GM12864 (cell line): ENCODE measurements at regions not wholly inside any gene's neighbourhood (a gene's known extent, or its start where the extent isn't known, plus 50 kb on each side); places are given as distances from the start of the nearest gene placed in this dataset.

Experiments used
- DNase-seq: peaks from one replicate; pipeline ENCODE4 v3.0.0-alpha.2; 2011; ENCODE audit warnings: low read depth
- H3K4me3 ChIP-seq: 2 replicates; pipeline ENCODE4 v1.5.1; 2011; ENCODE audit warnings: mild to moderate bottlenecking, low read depth, low read length, control low read depth
- TF ChIP-seq, protein P1 (sequence below): IDR thresholded peaks from 2 replicates; pipeline ENCODE4 v1.5.1; 2011; ENCODE audit warnings: low read depth, mild to moderate bottlenecking, moderate library complexity, low read length, control low read depth, inconsistent platforms; ENCODE audit errors: missing control alignments

DNA sequence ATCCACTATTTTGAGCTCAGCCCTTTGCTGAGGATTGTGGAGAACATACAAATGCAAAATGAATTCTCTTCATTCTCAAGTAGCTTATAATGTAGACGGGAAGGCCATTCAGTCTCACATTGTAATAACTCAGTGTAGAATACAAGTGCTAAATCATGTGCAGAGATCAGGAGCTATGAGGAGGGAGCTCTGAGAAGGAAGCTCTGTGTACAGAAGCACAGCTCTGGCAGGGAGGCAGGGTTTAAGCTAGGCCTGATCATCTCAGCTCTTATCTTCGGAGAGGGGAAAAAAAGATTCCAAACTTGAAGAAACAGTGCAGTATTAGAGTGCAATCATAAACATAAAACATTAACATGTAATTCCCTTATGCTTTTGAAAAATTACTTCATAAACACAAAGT lies 291.1 kb upstream of the SKOR2 start:
- DNase-seq, result no peak
- TF ChIP-seq, protein P1, sequence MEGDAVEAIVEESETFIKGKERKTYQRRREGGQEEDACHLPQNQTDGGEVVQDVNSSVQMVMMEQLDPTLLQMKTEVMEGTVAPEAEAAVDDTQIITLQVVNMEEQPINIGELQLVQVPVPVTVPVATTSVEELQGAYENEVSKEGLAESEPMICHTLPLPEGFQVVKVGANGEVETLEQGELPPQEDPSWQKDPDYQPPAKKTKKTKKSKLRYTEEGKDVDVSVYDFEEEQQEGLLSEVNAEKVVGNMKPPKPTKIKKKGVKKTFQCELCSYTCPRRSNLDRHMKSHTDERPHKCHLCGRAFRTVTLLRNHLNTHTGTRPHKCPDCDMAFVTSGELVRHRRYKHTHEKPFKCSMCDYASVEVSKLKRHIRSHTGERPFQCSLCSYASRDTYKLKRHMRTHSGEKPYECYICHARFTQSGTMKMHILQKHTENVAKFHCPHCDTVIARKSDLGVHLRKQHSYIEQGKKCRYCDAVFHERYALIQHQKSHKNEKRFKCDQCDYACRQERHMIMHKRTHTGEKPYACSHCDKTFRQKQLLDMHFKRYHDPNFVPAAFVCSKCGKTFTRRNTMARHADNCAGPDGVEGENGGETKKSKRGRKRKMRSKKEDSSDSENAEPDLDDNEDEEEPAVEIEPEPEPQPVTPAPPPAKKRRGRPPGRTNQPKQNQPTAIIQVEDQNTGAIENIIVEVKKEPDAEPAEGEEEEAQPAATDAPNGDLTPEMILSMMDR, result no peak
- H3K4me3 ChIP-seq, result no peak overlapping the region

DNA sequence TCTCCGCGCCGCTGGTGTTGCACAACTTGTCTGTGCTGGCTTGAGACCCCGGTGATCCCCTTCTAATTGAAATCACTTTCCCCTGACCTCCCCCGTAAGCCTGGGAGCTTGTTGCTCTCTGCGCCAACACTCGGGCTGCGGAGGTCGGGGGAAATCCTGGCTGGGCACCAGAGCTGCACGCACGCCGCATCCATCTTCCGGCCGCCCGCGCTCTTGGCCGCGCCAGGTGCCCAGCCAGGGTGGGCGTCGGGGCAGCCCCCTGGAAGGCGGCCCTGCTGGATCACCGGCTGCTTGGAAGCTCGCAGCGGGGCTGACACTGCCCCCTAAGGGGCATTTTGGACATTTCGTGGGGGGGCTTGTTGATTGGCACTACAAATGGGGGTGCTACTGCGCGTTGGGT lies 280.3 kb upstream of the SKOR2 start:
- DNase-seq, result no peak
- H3K4me3 ChIP-seq, result no peak overlapping the region
- TF ChIP-seq, protein P1, result peak; percentile 19

DNA sequence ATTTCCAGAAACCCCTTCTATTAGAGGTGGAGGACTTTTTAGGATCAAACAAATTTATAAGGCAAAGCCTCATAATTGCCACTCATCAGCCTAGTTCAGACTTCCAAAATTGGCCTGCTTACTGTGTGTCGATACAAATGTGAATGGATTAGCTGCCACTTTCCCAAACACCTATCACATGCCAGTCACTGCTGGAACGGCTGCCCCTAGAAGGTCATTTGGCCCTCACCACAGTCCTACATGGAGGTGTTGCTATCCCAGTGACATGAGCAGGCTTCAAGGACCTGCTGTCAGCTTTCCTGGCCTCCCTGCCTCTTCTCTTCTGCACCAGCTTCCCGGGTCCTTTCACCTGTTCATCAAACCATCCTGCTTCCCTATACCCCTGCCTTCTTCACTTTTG lies 279.2 kb upstream of the SKOR2 start:
- no peak for DNase-seq

DNA sequence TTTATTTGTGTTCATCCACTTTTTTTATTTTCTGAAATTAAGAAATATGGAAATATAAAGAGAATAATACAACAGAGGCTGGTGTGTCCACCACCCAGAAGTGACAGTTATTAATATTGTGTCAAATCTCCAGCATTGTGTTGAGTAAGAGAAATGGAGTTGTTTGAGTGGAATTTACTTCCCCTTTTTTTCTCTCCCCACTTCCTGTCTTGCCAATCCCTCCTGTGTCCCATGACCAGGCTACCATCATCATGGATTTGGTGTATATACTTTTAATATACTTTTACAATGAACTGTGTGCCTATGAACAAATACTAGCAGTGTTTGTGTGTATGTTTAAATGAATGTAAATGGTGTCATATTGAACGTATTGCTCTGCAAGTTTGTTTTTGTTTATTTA lies 276.9 kb upstream of the SKOR2 start:
- DNase-seq, result no peak
- TF ChIP-seq, protein P1, result no peak
- H3K4me3 ChIP-seq, result no peak overlapping the region

More for the DNA sequence above, 279.2 kb upstream of the SKOR2 start:
- TF ChIP-seq, protein P1, result no peak
- no peak overlapping the region for H3K4me3 ChIP-seq

DNA sequence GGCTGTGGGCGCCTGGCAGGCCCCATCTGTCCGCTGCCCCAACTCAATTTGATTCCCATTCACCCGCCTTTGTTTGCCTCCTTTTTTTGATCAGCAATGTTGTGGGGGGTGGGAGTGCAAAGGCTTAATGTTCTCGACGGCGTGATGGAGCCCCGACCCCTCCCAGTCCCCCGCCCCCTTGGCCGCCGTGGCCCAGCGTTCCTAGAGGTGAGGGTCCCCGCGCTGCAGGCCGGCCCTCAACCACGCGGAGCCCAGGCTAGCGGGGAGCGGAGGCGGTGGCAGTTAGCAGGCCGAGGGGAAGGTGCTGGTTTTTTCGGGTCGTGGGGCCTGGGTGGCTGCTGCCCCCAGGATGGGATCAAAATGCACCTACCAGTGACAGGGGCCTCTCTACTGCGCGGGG lies 274.7 kb upstream of the SKOR2 start:
- H3K4me3 ChIP-seq, result no peak overlapping the region
- TF ChIP-seq, protein P1, result no peak
- DNase-seq, result no peak

DNA sequence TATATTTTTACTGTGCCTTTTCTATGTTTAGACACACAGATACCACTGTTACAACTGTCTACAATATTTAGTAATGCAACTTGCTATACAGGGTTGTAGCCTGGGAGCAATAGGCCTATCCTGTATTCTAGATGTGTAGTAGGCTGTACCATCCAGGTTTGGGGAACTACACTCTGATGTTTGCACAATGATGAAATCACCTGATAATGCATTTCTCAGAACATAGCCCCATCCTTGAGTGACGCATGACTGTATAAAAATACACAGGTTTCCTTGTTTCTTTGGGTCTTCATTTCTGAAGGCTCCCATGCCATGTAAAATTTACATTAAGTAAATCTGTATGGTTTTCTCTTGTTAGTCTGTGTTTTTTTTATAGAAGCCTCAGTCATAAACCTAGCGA lies 270.9 kb upstream of the SKOR2 start:
- no peak overlapping the region for H3K4me3 ChIP-seq
- no peak for DNase-seq
- TF ChIP-seq, protein P1, result no peak

DNA sequence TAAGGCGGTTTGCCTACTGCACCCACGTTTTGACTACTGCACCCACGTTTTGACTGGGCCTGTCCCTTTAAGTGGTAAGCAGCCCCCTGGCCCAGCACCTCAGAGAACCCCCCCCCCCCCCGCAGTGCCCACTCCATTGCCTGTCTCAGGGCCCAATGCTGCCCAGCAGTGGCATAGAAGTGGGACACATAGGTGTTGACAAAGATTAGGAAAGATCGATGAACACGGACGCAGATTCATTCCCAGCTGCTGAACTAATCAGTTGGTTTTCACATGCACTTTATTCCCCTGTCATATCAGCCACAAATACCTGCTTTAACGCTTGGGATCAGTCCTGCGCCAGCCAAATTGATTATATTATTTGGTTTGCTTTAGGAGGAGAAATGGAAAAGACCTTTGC lies 268.8 kb upstream of the SKOR2 start:
- DNase-seq, result no peak
- H3K4me3 ChIP-seq, result no peak overlapping the region
- TF ChIP-seq, protein P1, result no peak
